ENCODE measurements at regions not wholly inside any gene's neighbourhood (a gene's known extent, or its start where the extent isn't known, plus 50 kb on each side); places are given as distances from the start of the nearest gene placed in this dataset.

DNA sequence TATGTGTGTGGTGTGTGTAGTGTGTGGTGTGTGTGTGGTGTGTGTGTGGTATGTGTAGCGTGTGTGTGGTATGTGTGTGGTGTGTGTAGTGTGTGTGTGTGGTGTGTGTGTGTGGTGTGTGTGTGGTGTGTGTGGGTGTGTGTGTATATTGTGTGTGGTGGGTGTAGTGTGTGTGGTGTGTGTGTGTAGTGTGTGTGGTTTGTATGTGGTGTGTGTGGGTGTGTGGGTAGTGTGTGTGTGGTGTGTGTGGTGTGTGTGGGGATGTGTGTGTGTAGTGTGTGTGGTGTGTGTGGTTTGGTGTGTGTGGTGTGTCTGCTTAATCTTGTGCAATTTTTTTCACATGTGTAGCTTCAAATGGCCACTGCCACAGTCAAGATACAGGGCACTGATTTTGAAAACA is 94.5 kb downstream of the CPZ start:
- no peak for TF ChIP-seq CTCF (IDR thresholded peaks at IDR 0.05)
- no peak for TF ChIP-seq POLR2A (IDR thresholded peaks at IDR 0.05)

Data from thyroid gland (tissue), 4 donors.